GM19099 (cell line): ENCODE measurements at regions not wholly inside any gene's neighbourhood (a gene's known extent, or its start where the extent isn't known, plus 50 kb on each side); places are given as distances from the start of the nearest gene placed in this dataset.

ENCODE experiments used
- POLR2A ChIP-seq: IDR thresholded peaks from 3 replicates; pipeline ENCODE4 v1.6.1; 2011; ENCODE audit warnings: low read depth; ENCODE audit not compliant: insufficient read length; ENCODE audit errors: extremely low read depth

DNA sequence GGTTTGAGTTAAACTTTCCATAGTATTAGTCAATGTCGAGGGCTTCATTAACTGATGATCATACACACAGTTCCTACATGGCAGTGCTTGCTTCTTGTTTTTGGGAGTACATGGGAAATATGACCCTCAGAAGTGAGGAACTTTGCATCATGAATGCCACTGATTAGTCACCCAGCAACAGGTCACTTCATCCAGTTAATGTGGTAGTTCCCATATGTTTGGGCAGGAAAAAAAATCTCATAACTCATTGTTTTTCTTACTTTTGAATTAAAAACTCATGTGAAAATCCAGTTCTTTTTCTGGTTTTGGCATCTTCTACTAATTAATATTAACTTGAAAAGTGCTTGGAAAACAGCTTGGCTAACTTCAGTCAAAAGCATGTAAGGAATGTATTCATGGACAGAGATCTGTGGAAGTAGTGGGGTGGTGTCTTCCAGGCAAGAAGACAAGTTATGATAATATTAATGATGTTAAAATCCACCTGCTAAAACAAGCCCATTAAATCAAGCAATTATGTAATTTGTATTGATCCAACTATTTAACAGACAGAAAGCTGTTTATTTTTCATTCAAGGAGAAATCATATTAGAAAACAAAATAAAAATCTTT is 309.1 kb upstream of the NAV3 start:
- no peak for TF ChIP-seq POLR2A

DNA sequence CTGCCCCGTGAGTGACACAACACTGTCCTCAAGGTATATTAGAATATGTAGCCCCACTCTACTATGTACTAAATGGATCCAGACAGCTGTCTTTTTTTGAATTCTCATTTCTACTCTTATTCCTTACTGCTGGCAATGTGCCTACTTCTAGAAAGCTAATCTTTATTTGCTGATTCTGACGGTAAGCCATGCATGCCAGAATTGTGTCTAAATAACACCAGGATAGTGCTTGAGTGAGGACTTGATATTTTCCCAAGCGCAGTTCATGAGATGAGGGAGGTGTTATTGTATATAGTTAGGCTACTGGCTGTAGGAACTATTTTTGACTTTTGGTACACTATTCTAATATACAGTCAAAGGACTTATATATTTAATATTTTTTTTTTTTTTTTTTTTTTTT is 316.2 kb upstream of the NAV3 start:
- TF ChIP-seq POLR2A, result no peak

DNA sequence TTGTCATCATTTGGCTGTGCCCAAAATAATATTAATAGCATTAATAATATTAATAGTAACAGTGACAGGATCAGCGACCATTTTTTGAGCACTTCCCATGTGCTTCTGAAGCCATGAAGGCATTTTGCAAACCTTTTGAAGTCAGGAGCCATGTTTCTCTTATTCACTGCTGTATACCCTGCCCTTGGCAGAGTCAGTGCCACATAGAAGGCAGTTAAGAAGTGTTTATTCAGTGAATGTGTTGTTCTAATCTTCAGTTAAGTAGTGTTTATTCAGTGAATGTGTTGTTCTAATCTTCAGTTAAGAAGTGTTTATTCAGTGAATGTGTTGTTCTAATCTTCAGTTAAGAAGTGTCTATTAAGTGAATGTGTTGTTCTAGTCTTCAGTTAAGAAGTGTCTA is 319.7 kb upstream of the NAV3 start:
- TF ChIP-seq POLR2A, result no peak

DNA sequence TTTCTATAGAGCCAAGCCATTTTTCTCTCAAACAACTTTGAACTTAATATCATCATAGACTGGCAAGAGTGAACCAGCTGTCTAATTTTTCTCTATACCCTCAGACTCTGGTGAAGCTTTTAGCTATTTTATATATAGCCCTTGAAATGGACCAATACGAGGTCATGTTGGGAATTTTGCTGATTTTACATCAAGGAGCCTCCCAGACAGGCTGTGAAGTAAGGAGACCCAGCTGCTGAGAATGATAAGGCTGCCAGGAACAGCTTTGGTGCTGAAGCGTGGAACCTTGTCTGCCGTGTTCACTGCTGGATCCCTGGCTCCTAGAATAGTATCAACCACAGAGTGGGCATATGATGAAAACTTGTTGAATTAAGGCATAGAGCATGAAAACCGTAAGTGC is 326.2 kb upstream of the NAV3 start:
- TF ChIP-seq POLR2A, result no peak

DNA sequence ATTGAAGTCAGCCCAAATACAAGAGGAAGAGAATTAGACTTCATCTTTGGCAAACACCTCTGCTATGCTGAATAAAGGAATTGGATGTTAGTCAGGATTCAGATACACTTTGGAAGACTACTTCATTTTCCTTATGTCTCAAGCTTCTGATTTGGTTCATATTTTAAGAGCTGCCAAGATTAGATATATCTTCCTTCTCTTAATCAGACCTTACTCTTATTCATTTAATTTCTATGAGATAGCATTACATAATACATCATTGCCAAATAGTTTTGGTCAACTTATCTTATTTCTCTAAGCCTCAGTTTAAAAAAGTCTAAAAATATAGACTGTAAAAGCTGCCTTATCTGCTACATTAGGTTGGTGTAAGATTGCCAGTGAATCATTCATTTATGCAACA is 330.6 kb upstream of the NAV3 start:
- no peak for TF ChIP-seq POLR2A

DNA sequence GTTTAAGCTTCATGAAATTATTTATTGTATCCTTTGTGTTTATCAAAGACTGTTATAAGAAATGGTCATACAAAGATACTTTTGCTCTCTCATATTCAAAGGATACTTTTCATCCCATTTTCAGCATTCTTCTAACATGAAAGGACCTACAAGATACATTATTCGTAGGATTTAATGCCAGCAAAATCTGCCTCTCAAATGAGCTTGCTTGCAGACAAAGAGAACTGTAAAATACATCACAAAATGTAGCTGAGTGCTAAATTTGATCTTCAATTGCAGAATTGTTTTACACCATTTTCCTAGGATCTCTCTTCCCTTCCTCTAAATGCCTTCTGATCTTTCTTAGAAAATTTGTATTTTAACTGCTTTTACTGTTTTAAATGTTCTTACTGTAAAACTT is 333.0 kb upstream of the NAV3 start:
- no peak for TF ChIP-seq POLR2A

DNA sequence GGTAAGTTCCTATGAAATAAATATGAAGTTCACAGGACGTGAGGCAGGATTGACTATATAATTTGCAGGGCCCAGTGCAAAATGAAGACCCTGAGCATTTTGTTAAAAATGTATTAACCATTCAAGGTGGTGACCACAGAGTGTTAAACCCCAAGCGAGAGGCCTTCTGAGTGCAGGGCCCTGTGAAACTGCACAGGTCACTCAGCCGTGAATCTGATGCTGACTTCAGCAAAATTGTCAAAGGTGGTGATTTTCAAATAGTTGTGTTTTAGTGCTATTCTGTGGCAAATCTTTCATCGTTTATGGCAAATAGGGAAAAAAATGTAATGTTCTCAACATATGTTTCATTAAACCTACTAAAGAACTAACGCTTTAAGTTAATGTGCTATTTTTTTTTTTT is 334.0 kb upstream of the NAV3 start:
- no peak for TF ChIP-seq POLR2A

DNA sequence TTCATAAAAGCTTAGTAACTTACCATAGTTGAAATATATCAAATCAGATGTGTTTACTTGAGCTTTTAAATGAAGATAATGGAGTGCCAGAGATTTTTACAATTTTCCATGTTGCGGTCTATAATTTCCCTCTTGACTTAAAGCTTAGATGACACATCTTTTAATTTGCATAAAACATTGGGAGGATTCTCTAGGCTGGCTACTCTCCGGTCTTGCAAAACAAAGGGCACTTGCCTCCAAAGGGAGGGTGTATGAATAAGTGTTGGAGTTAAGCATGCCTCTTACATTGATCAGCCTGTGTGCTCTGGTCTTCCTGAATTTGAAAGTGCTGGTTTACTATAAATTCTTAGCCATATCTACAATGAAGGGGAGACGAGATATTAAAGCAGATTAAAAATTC is 336.4 kb upstream of the NAV3 start:
- TF ChIP-seq POLR2A, result no peak

DNA sequence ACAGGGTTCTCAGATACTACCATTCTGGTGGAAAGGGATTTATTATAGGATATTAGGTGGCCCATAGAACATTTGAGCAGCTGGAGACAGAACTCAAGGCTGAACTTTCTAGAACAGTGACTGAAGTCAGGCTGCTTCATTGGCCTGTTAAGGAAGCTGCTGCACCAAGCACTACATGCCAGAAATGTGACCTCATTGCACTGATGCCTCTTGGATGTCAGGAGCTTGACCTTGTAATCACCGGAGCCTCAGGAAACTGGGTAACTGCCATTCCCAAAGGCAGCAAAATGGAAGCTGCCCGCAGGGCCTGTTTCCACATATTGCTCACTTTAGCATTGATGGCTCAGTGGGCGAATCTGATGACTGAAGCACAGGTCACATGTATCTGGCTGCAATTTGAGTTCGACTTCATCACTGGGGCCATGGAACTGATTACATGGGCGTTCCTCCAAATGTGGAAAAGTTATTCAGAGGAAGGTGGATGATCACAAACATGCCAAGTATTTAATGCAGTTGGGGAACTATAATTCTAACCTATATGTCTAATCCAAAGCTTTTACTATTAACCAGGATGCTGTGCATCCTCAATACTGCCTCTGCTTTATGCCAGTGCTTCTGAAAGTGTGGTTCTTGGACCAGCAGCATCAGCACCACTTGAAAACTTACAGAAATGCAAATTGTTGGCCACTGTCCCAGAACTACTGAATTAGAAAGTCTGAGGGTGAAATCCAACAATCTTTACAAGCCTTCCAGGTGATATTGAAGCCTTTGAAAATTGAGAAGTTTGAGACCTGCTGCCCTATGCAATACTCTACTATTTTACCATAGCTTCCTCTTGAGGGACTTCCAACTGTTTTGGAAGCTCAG is 337.2 kb upstream of the NAV3 start:
- TF ChIP-seq POLR2A, result no peak

DNA sequence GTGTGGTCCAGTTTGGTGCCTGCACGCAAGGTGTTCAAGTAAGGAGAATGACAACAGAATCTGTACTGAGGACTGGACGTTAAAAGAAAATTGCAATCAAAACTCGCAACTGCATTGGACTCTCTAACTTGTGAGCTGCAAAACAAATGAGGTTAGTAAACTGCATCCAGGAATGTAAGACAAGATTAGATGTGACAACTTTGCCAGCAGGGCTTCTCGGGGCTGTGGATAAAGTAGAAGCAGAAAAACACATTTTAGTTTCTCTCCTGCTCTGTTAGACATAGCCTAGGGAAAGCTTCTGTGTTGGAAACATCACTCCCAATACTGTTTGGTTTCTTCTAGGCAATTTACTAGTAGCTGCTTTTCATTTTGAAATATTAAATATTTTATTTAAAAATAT is 338.2 kb upstream of the NAV3 start:
- no peak for TF ChIP-seq POLR2A

DNA sequence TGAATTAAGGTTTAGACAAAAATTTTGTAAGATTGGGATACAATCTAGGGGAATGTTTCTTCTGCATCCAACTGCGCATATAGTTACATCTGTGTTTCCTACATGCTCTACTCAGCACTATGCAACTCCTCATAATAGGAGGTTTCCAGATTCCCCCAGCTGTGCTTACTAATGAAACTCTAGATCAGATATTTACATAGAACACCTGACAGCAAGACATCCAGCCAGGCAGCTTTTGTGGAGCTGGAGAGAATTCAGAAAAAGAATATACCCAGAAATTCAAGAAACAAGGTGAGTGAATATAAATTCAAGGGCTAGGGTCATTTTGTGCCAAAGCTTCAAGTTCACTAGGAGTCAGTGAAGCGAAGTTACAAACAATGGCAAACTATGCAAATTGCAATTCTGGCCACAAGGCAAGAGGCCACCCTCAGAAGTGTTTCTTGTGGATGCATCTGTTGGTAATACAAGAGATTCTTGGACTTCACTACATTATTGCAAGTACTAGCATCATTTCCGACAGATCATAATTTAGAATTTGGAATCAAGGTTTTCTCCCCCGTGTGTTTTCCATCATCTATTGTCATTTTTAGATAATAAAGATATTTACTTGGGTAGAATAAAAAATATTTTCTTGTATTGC is 341.2 kb upstream of the NAV3 start:
- no peak for TF ChIP-seq POLR2A

DNA sequence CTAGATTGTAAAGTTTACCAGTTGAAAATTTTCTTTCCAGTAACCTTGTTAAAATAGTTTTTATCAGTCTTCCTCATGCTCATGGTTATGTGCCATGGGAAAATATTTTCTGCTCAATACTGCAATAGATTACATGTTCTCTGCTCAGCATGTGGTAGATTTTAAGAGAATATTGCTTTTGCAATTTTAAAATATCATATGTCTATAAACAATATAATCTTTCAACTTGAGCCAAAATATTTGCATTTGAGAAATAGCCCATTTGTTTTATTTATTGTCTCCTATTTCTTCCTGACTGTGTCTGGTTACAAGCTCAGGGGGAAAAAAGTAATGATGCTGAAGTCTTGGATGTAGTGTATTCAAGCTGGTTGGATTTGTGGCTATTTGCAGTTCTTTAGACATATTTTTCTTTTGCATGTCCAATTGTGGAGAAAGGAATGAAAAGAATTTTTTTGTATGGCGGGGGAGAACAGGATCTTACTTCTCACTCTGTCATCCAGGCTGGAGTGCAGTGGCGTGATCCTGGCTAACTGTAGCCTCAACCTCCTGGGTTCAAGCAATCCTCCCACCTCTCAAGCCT is 342.6 kb upstream of the NAV3 start:
- TF ChIP-seq POLR2A, result no peak

DNA sequence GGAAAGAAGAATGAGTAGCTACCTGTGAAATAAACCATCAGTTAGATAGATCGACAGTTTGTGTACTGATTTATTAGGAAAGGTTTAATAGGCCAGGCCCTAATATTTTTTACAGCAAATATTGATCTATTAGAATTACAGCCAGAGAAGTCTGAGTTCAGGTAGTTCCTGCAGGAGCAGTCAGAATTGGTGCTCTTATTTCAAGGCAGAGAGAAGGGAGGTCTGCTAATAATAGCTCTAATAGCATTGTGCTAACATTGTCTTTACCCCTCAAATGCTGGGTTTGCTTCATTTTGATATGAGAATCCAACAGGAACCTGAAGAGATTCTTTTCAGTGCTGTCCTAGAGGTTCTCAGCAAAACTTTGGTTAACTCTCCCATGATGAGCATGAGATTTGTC is 343.8 kb upstream of the NAV3 start:
- no peak for TF ChIP-seq POLR2A

DNA sequence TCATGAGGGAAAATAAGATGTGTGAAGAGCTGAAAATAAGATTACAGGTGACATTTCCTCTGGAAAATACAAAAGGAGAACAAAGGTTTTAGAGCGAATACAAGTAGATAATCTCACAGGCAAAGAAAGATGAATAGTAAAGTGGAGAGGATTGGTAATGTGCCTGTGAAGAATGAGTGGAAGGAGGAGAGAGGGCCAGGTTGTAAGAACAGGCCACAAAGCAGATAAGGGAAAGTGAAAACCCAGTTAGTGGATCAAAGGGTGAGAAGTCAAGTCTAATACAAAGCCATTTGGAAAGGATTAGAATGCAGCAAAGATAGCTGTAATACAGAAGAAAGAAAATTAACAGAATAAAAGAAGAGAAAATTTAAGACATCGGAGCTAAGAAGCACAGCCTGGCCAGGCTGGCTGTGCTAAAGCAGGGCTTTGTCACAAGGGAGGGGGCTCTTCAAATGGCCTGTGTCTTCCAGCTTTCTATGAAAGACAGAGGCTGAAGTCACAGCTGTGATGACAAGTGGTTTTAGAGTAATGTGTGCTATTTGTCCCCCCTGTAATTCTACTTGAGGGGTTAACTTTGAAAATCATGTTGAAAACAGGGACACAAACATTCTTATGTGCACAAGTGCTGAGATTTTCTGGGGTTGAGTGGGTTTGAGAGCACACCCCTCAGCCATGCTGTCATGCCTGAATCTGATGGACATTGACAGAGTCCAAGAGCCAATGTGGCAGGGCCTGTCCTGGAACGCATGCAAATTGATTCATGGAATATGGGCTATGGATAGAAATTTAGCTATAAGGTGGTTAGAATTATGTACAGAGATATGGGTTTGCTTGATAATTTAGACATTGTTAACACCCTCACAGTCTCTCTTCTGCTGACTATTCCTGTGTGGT is 344.5 kb upstream of the NAV3 start:
- TF ChIP-seq POLR2A, result no peak

DNA sequence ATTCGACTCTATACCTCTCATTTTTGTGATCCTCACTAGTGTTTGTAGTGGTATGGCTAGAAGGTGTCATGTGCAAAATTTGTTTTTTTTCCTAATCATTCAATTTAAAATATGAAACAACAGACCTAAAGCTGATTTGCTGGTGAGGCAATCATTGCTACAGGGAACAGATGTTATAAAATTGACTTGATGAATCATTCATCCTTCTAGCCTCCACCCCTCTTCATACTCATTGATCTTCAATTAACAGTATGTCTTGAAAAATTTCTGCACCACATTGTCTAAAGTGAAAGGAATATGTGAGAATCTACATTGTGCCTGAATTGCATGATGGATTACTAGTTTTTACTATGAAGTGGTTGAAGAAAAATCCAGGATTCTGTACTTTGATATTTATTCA is 349.0 kb upstream of the NAV3 start:
- no peak for TF ChIP-seq POLR2A
